ENCODE measurements at regions not wholly inside any gene's neighbourhood (a gene's known extent, or its start where the extent isn't known, plus 50 kb on each side); places are given as distances from the start of the nearest gene placed in this dataset.

DNA sequence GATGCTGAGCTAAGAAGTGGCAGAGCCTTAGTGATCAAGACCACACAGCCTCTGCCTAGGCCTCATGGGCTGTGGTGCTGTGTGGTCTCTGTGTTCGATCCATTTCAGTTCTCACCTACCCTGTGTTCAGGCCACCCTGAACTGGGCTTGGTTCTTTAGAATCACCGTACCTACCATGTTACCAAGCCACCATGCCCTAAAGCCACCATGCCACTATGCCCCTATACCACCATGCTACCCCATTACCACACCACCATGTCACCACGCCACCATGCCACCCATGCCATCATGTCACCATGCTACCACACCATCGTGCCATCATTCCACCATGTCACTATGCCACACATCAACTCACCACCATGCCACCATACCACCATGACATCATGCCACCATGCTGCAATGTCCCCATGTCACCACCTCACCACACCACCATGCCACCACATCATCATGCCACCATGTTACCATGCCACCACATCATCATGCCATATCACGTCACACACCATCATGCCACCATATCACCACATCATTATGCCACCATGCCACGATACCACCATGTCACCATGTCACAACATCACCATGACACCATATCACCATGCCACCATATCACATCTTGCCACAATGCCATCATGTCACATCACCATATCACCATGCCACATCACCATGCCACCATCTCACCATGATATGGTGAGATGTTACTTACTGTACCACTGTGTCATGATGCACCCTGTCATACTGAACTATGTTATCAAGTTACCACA lies 191.0 kb upstream of the ARL4C start:
- no peak overlapping the region for H2BK120ac ChIP-seq (ENCODE audit: low read depth, low read length, poor library complexity, severe bottlenecking)
- H4K20me1 ChIP-seq (ENCODE audit: control insufficient read depth, insufficient read depth, insufficient read length), result peaks cover 7% of the 10 kb centered on the region
- no peaks in the 10 kb centered on the region for H3K27me3 ChIP-seq (ENCODE audit: insufficient read depth, low read length)
- H2AFZ ChIP-seq (ENCODE audit: low read length), result no peak overlapping the region
- no peak overlapping the region for H3K4me2 ChIP-seq (ENCODE audit: insufficient read depth, insufficient read length, low read length)
- Mint-ChIP-seq H3K9me3 (no peaks in the 10 kb centered on the region; a peak in 1 of 5 replicates), H3K4me3 (no peak overlapping the region), H3K27me3 (ENCODE audit: low read depth) (no peaks in the 10 kb centered on the region; the same call in none of the 2 replicates), H3K36me3 (ENCODE audit: insufficient read depth in 1 of 3, low read depth in 3 of 3) (peaks cover 0 to 7% (median 0%) of the 10 kb centered on the region in 3 experiments; a peak in 5 of 7 replicates), H3K4me1 (peaks cover 52 to 61% of the 10 kb centered on the region in 2 experiments), H3K27ac (no peak overlapping the region)
- H2BK20ac ChIP-seq (ENCODE audit: low read depth, low read length, poor library complexity, severe bottlenecking), result no peak overlapping the region
- peak overlapping the region; percentile 25 for H2BK12ac ChIP-seq (ENCODE audit: insufficient read length, low read depth, low read length)
- no peak overlapping the region for H2BK15ac ChIP-seq (ENCODE audit: low read depth, low read length)
- no peaks in the 10 kb centered on the region for H3K9me3 ChIP-seq (ENCODE audit: control insufficient read depth, low read depth, low read length)
- TF ChIP-seq, protein P1, sequence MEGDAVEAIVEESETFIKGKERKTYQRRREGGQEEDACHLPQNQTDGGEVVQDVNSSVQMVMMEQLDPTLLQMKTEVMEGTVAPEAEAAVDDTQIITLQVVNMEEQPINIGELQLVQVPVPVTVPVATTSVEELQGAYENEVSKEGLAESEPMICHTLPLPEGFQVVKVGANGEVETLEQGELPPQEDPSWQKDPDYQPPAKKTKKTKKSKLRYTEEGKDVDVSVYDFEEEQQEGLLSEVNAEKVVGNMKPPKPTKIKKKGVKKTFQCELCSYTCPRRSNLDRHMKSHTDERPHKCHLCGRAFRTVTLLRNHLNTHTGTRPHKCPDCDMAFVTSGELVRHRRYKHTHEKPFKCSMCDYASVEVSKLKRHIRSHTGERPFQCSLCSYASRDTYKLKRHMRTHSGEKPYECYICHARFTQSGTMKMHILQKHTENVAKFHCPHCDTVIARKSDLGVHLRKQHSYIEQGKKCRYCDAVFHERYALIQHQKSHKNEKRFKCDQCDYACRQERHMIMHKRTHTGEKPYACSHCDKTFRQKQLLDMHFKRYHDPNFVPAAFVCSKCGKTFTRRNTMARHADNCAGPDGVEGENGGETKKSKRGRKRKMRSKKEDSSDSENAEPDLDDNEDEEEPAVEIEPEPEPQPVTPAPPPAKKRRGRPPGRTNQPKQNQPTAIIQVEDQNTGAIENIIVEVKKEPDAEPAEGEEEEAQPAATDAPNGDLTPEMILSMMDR (conservative IDR thresholded peaks at IDR 0.05), result no peak
- peak overlapping the region; percentile 12 for H4K5ac ChIP-seq (ENCODE audit: insufficient read length, low read depth, low read length)
- no peak for DNase-seq
- H3K79me1 ChIP-seq (ENCODE audit: insufficient read depth, low read depth, low read length, poor library complexity, severe bottlenecking), result no peaks in the 10 kb centered on the region
- H3T11ph ChIP-seq (ENCODE audit: low read length), result no peak overlapping the region
- H3K18ac ChIP-seq (ENCODE audit: insufficient read length, low read depth, low read length), result peak overlapping the region; percentile 61
- peak overlapping the region; percentile 1 for H2AK5ac ChIP-seq (ENCODE audit: insufficient read length, low read length)
- no peaks in the 10 kb centered on the region for H3K79me2 ChIP-seq (ENCODE audit: insufficient read depth, low read length)
- no peak overlapping the region for H3K56ac ChIP-seq (ENCODE audit: insufficient read length, low read depth, low read length)
- peak overlapping the region; percentile 24 for H3K27ac ChIP-seq (ENCODE audit: insufficient read length, low read depth, low read length)
- peak overlapping the region; percentile 20 for H4K8ac ChIP-seq (replicated peaks; ENCODE audit: insufficient read length, low read depth, low read length)
- no peaks in the 10 kb centered on the region for H3K23me2 ChIP-seq (ENCODE audit: insufficient read length, low read depth, low read length, poor library complexity, severe bottlenecking)
- peak overlapping the region; percentile 0 for H3K23ac ChIP-seq (ENCODE audit: insufficient read length, low read depth, low read length)
- H3K4me1 ChIP-seq (ENCODE audit: insufficient read depth, low read length), result peaks cover 10% of the 10 kb centered on the region; the same call in 1 of the 2 replicates
- no peak overlapping the region for H3K14ac ChIP-seq (ENCODE audit: insufficient read depth, low read length)
- peak overlapping the region; percentile 0 for H2BK5ac ChIP-seq (ENCODE audit: insufficient read length, low read length)
- WGBS (ENCODE audit: extremely low coverage, insufficient read length, low lambda C conversion rate), result 100% methylated on average over 1 of the region's 6 CpGs
- no peak overlapping the region for H3K9ac ChIP-seq (ENCODE audit: extremely low read depth, insufficient read length, low read length)
- no peak overlapping the region for H4K91ac ChIP-seq (ENCODE audit: insufficient read length, low read depth, low read length)
- no peak overlapping the region for H3K4ac ChIP-seq (ENCODE audit: low read depth, low read length)
